HG03342 (cell line): ENCODE measurements at regions not wholly inside any gene's neighbourhood (a gene's known extent, or its start where the extent isn't known, plus 50 kb on each side); places are given as distances from the start of the nearest gene placed in this dataset.
"Not testable (repeated sequence)": the region's sequence is repeated elsewhere in the genome, so short reads cannot be mapped to it uniquely, and the experiment has no call there.

Experiments
- ATAC-seq: cut with Tn5 transposase; IDR thresholded peaks from one replicate; pipeline ENCODE4 v1.9.1; 2021; ENCODE audit warnings: mild to moderate bottlenecking, moderate library complexity; ENCODE audit not compliant: unreplicated experiment

DNA sequence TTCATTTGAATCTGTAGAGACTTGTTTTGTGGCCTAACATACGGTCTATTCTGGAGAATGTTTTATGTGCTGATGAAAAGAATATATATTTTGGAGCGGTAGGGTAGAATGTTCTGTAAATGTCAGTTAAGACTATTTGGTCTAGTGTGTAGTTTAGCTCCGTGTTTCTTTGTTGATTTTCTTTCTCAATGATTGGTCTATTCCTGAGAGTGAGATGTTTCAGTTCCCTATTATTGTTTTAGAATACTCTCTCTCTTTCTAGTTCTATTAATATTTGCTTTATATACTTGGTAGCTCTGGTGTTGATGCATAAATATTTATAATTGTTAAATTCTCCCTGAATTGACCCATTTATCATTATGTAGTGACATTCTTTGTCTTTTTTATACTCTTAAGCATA is 236.5 kb downstream of the GLUD2 start:
- ATAC-seq = peak; percentile 88

DNA sequence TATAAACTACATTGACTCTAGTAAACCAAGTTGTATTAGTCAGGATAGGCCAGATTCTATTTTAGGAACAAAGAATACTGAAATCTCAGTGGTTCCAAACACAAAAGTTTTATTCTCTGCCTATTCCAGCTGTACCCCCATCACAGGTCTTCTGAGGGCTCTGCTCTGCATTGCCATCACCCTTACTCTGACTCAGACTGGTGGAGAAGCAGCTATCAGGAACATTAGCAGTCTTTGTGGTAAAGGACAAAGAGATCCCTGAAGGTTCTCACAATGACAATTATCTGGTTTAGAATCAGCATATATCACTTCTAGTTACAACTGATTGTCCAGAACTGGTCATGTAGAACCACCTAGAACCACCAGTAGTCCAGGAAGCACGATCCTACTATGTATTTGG is 251.1 kb downstream of the GLUD2 start:
- ATAC-seq = peak; percentile 44

DNA sequence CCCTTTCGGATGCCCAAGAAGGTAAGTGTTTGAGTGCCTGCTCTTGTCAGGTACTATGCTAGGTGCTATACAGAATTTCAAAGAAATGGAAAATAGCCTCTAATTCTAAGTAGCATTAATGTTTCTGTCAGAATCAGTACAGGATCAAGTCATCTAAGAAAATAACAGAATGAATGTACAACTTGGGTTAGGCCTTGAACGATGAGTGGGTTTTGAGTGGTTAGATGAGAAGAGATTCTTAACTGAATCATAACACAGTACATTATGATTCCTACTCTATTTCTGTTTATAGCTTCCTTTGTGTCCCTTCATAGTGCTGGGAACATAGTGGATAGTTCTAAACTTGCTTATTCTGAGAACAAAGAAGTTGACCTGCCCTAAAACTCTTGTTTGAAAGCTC is 253.9 kb downstream of the GLUD2 start:
- no peak for ATAC-seq

GRCh38 chrX:121301822-121302221 is 254.4 kb downstream of the GLUD2 start:
- ATAC-seq = no peak

DNA sequence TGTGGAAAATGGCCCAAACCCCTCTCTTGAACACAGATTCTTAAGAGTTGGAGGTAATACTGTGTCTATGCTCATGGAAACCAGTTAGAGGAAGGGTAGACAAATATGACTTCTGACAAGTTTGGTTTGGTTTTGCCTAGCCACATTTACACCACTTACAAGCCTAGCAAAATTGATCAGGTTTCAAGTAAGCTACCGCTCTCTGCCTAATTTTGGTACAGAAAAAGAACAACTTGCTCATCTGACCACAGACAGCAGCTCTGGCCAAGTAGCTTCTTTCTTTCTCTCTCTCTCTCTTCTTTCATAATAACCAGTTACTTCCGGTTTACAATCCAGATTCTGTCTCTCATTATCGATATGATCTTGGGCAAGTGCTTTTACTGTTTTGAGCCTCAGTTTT is 260.0 kb downstream of the GLUD2 start:
- peak; percentile 56 for ATAC-seq

DNA sequence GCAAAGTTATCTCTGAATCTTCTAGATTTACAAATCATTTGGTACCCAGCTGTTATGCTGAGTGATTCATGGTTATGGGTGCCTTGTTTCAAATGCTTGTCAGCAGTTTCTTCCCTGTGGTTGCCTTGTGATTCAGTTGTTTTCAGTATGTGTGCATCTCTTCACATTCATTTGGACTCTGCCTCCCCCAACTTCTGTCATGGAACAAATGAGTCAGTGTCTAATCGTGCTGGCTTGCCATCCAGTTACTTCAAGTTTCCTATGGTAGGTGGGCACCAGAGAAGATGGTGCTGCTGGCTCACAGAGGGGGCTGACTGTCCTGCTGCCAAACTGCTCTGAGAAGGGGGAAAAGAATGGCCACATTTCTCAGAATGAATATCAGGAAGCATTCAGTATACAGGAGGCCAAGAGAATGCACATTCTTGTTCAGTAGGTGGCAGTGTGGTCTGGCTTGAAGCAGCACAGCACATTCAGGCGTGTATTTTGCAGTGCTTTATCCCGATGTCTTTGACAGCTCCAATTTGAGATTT is 260.9 kb downstream of the GLUD2 start:
- ATAC-seq = peak; percentile 80

DNA sequence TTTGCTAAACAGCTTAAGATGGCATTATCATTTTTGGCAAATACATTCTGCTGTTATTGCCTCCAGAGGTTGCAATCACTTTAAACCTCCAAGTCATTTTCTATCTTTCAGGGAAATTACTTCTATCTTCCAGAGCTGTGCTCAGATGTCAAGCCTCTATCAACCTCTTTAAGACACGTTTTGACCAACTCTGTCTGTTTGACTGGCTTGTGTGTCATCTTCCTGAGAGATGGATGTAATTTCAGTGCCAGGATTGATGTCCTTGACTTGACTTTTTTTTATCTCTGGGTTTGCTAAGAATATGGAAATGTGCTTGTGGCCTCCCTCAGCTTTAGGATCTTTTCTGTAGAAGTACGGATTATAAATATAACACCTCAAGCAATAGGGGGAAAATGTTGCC is 263.4 kb downstream of the GLUD2 start:
- no peak for ATAC-seq

DNA sequence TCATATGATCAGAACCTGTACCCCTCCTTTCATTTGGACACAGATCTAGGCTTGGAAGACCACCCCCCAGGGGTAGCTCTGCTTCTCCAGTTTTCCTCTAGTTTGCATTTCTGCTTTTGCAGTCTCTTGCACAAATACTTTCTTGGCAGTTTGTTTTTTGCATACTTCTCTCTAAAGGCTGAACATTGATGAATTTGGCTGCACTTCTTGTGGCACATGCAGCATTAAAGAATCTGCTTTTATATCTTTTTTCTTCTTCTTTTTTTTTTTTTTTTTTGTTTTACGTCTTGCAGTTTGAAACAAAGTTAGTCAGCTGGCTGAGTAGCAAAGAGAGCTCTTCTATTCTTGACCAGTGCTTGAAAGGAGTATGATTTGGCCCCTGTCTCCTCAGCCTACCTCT is 273.0 kb downstream of the GLUD2 start:
- no peak for ATAC-seq

GRCh38 chrX:121322159-121322558 is 274.7 kb downstream of the GLUD2 start:
- ATAC-seq = no peak

GRCh38 chrX:121323337-121323736 is 275.9 kb downstream of the GLUD2 start:
- ATAC-seq = no peak

DNA sequence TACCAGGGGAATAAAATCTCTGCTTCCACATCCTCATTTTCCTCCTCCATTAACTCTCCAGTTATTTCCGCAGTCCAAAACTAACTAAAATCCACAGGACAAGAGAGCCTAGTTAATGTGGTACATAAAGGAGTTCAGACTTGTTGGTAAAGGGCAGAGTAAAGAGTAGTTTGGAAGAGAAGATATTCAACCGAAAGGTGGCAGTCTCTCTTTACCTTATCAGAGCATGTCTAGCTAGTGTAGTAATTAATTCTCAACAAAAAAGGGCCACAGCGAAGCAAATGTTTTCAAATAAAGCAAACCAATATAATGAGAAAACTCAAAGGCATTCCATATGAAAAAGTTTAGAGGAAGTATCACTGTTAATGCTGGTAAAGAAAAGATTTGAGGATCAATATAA is 286.5 kb downstream of the GLUD2 start:
- no peak for ATAC-seq

DNA sequence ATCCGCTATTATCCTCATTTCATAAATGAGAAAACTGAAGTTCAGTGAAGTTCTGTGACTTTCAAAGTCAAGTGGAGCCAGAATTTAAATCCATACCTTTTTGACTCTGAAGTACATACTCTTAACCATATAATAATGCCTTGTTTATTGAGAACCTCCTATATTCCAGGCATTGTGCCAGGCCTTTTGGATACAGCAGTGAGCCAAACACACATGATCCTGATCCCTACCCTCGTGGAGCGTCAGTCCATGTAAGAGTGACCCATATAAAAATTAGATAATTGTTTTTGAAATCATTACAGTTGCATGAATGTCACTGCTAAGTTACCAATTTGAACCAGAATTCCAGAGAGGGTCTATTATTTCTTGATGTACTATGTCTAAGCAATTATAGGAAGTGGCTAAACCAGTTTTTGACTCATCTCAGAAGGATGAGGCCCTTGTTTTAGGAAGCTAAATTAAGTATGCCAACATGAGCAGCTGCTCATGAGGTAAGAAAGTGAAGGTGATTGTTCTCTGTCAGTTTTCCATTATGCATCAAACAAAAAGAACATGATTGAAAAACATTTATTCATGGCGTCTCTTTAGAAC is 289.5 kb downstream of the GLUD2 start:
- no peak for ATAC-seq

- no peak for ATAC-seq
Observed at GRCh38 chrX:121337816-121338215, 290.4 kb downstream of the GLUD2 start.

GRCh38 chrX:121349263-121349662 is 301.9 kb downstream of the GLUD2 start:
- no peak for ATAC-seq

- ATAC-seq = no peak
Observed at GRCh38 chrX:121356139-121356849, 308.9 kb downstream of the GLUD2 start.

- ATAC-seq = no peak
Observed at GRCh38 chrX:121356850-121357171, 309.4 kb downstream of the GLUD2 start.

- no peak for ATAC-seq
Observed at GRCh38 chrX:121360280-121360679, 312.9 kb downstream of the GLUD2 start.

DNA sequence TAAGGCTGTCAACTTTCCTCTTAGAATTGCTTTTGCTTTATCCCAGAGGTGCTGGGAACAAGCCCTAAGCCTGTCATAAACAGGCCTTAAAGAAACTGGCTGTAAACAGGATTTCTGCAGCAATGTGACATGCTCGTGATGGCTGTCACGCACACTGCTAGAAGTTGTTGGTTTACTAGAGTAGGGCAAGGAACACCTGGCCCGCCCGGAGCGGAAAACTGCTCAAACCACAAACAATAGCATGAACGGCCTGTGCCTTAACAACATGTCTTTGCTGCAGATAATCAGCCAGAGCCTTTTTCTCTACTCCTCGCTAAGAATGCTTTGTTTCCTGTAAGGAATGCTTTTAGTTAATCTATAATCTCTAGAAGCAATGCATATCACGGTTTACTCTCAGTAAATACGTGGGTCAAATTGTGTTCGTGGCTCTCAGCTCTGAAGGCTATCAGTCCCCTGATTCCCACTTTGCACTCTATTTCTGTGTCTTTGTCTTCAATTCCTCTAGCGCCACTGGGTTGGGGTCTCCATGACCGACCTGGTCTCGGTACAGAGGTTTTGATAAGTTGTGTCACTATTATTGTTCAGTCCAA is 318.3 kb downstream of the GLUD2 start:
- no peak for ATAC-seq

GRCh38 chrX:121374471-121374870 is 327.1 kb downstream of the GLUD2 start:
- ATAC-seq = no peak

DNA sequence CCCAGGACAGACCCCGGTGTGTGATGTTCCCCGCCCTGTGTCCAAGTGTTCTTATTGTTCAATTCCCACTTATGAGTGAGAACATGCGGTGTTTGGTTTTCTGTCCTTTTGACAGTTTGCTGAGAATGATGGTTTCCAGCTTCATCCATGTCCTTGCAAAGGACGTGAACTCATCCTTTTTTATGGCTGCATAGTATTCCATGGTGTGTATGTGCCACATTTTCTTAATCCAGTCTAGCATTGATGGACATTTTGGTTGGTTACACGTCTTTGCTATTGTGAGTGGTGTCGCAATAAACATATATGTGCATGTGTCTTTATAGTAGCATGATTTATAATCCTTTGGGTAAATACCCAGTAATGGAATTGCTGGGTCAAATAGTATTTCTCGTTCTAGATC is 334.5 kb downstream of the GLUD2 start:
- not testable (repeated sequence) for ATAC-seq

GRCh38 chrX:121389976-121390714 is 342.7 kb downstream of the GLUD2 start:
- no peak for ATAC-seq

DNA sequence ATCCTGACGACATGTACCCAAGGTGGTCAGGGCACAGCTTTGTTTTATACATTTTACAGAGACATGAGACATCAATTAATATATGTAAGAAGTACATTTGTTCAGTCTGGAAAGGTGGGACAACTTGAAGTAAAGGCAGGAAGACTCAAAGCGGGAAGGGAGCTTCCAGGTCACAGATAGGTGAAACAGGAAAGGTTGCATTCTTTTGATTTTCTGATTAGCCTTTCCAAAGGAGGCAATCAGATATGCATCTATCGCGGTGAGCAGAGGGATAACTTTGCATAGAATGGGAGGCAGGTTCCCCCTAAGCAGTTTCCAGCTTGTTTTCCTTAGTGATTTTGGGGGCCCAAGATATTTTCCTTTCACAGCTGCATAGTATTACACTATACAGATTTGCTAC is 358.4 kb downstream of the GLUD2 start:
- ATAC-seq = no peak
